Hepatocyte (in vitro differentiated cells): ENCODE measurements at regions not wholly inside any gene's neighbourhood (a gene's known extent, or its start where the extent isn't known, plus 50 kb on each side); places are given as distances from the start of the nearest gene placed in this dataset.

Source experiments
- DNase-seq: peaks from one replicate; pipeline ENCODE4 v3.0.0-alpha.2; 2016; ENCODE audit warnings: low spot score
- H2AFZ ChIP-seq: fragments of 200-600 bp; sonication (generic); 2 replicates; pipeline ENCODE4 v1.6.0; 2016; ENCODE audit warnings: antibody characterized with exemption, mild to moderate bottlenecking
- H3K27ac ChIP-seq: fragments of 200-600 bp; sonication (generic); 2 replicates; pipeline ENCODE4 v1.5.1; 2016; ENCODE audit warnings: mild to moderate bottlenecking
- H3K27me3 ChIP-seq: fragments of 200-600 bp; sonication (generic); 2 replicates; pipeline ENCODE4 v1.6.1; 2016
- H3K36me3 ChIP-seq: fragments of 200-600 bp; sonication (generic); replicated peaks from 2 replicates; pipeline ENCODE4 v1.5.1; 2016; ENCODE audit warnings: low read depth; ENCODE audit not compliant: insufficient read depth
- H3K4me1 ChIP-seq: fragments of 200-600 bp; sonication (generic); 2 replicates; pipeline ENCODE4 v1.5.1; 2016; ENCODE audit warnings: mild to moderate bottlenecking, moderate library complexity; ENCODE audit not compliant: insufficient read depth
- H3K4me2 ChIP-seq: fragments of 200-600 bp; sonication (generic); 2 replicates; pipeline ENCODE4 v1.6.0; 2016
- H3K4me3 ChIP-seq: fragments of 200-600 bp; sonication (generic); 2 replicates; pipeline ENCODE4 v1.5.1; 2016; ENCODE audit warnings: mild to moderate bottlenecking
- H3K79me2 ChIP-seq: fragments of 200-600 bp; sonication (generic); 2 replicates; pipeline ENCODE4 v1.6.0; 2017; ENCODE audit warnings: mild to moderate bottlenecking
- H3K9me2 ChIP-seq: fragments of 200-600 bp; sonication (generic); replicated peaks from 2 replicates; pipeline ENCODE4 v1.6.0; 2017; ENCODE audit warnings: mild to moderate bottlenecking; ENCODE audit not compliant: insufficient read depth
- H3K9me3 ChIP-seq: fragments of 200-600 bp; sonication (generic); 2 replicates; pipeline ENCODE4 v1.5.1; 2016; ENCODE audit warnings: low read depth, mild to moderate bottlenecking
- H4K20me1 ChIP-seq: fragments of 200-600 bp; sonication (generic); 2 replicates; pipeline ENCODE4 v1.6.0; 2016; ENCODE audit warnings: mild to moderate bottlenecking; ENCODE audit not compliant: insufficient read depth, poor library complexity, severe bottlenecking
- EZH2 ChIP-seq: fragments of 200-600 bp; sonication (generic); IDR thresholded peaks from 2 replicates; pipeline ENCODE4 v1.6.1; 2016; ENCODE audit warnings: antibody characterized with exemption, mild to moderate bottlenecking, borderline replicate concordance
- EZH2phosphoT487 ChIP-seq: fragments of 200-600 bp; sonication (generic); IDR thresholded peaks from one replicate; pipeline ENCODE4 v1.6.1; 2018; ENCODE audit warnings: antibody characterized with exemption, mild to moderate bottlenecking, low read depth, moderate library complexity; ENCODE audit not compliant: unreplicated experiment, severe bottlenecking
- WGBS: methylation state at CpG from one replicate; pipeline ENCODE4 v1.1.6; 2016; ENCODE audit warnings: low lambda C conversion rate; ENCODE audit errors: missing lambda C conversion rate; 5-methylcytosine and 5-hydroxymethylcytosine counted together
- TF ChIP-seq, protein P1 (sequence below): fragments of 200-600 bp; sonication (generic); IDR thresholded peaks from 2 replicates; pipeline ENCODE4 v1.5.1; 2016; ENCODE audit warnings: antibody characterized with exemption, mild to moderate bottlenecking; ENCODE audit not compliant: poor library complexity

- TF ChIP-seq EZH2 (no peak), EZH2phosphoT487 (no peak)
- TF ChIP-seq, protein P1, sequence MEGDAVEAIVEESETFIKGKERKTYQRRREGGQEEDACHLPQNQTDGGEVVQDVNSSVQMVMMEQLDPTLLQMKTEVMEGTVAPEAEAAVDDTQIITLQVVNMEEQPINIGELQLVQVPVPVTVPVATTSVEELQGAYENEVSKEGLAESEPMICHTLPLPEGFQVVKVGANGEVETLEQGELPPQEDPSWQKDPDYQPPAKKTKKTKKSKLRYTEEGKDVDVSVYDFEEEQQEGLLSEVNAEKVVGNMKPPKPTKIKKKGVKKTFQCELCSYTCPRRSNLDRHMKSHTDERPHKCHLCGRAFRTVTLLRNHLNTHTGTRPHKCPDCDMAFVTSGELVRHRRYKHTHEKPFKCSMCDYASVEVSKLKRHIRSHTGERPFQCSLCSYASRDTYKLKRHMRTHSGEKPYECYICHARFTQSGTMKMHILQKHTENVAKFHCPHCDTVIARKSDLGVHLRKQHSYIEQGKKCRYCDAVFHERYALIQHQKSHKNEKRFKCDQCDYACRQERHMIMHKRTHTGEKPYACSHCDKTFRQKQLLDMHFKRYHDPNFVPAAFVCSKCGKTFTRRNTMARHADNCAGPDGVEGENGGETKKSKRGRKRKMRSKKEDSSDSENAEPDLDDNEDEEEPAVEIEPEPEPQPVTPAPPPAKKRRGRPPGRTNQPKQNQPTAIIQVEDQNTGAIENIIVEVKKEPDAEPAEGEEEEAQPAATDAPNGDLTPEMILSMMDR, result no peak
- H3K9me3 ChIP-seq, result no peaks in the 10 kb centered on the region
- WGBS, result 85% methylated on average over 6 of the region's 6 CpGs
- peaks cover 6% of the 10 kb centered on the region for H3K27me3 ChIP-seq
- H3K4me3 ChIP-seq, result no peak overlapping the region
- H3K4me2 ChIP-seq, result no peak overlapping the region
- no peaks in the 10 kb centered on the region for H4K20me1 ChIP-seq
- no peak overlapping the region for H2AFZ ChIP-seq
- H3K36me3 ChIP-seq, result no peaks in the 10 kb centered on the region
- DNase-seq, result no peak
- H3K9me2 ChIP-seq, result no peaks in the 10 kb centered on the region
- H3K79me2 ChIP-seq, result no peaks in the 10 kb centered on the region
- no peaks in the 10 kb centered on the region for H3K4me1 ChIP-seq
- H3K27ac ChIP-seq, result no peak overlapping the region
Measured at GRCh38 chr2:104904889-104905288, 51.0 kb downstream of the POU3F3 start.

GRCh38 chr2:104909317-104909716, 55.4 kb downstream of the POU3F3 start:
- no peak for DNase-seq
- no peak overlapping the region for H3K4me2 ChIP-seq
- H3K79me2 ChIP-seq, result no peaks in the 10 kb centered on the region
- no peaks in the 10 kb centered on the region for H3K9me2 ChIP-seq
- H3K4me3 ChIP-seq, result no peak overlapping the region
- no peaks in the 10 kb centered on the region for H3K36me3 ChIP-seq
- WGBS, result 95% methylated on average over 5 of the region's 5 CpGs
- H3K9me3 ChIP-seq, result no peaks in the 10 kb centered on the region
- TF ChIP-seq EZH2phosphoT487 (no peak), EZH2 (no peak)
- TF ChIP-seq, protein P1, result no peak
- H2AFZ ChIP-seq, result no peak overlapping the region
- no peaks in the 10 kb centered on the region for H3K27me3 ChIP-seq
- no peaks in the 10 kb centered on the region for H4K20me1 ChIP-seq
- no peak overlapping the region for H3K27ac ChIP-seq
- no peaks in the 10 kb centered on the region for H3K4me1 ChIP-seq

- no peak overlapping the region for H3K4me2 ChIP-seq
- DNase-seq, result no peak
- no peak overlapping the region for H3K4me3 ChIP-seq
- H4K20me1 ChIP-seq, result no peaks in the 10 kb centered on the region
- 82% methylated on average over 6 of the region's 6 CpGs for WGBS
- TF ChIP-seq EZH2 (no peak), EZH2phosphoT487 (no peak)
- TF ChIP-seq, protein P1, result no peak
- no peaks in the 10 kb centered on the region for H3K4me1 ChIP-seq
- no peaks in the 10 kb centered on the region for H3K27me3 ChIP-seq
- no peaks in the 10 kb centered on the region for H3K79me2 ChIP-seq
- no peaks in the 10 kb centered on the region for H3K9me2 ChIP-seq
- H3K27ac ChIP-seq, result no peak overlapping the region
- no peak overlapping the region for H2AFZ ChIP-seq
- no peaks in the 10 kb centered on the region for H3K36me3 ChIP-seq
- no peaks in the 10 kb centered on the region for H3K9me3 ChIP-seq
Measured at GRCh38 chr2:104914509-104914908, 60.6 kb downstream of the POU3F3 start.
